Liver (tissue), 3 donors: ENCODE measurements at regions not wholly inside any gene's neighbourhood (a gene's known extent, or its start where the extent isn't known, plus 50 kb on each side); places are given as distances from the start of the nearest gene placed in this dataset.

Experiments used
- CTCF ChIP-seq: fragments of 150-350 bp; IDR thresholded peaks from 2 replicates; pipeline ENCODE4 v1.5.1; 2017; ENCODE audit warnings: improper control_type of control experiment, low read depth, low read length; ENCODE audit not compliant: missing input control
- FOXA1 ChIP-seq: IDR thresholded peaks from 2 replicates; pipeline ENCODE4 v1.6.1; 2016; ENCODE audit warnings: antibody characterized with exemption
- MAX ChIP-seq: IDR thresholded peaks from 2 replicates; pipeline ENCODE4 v1.6.1; 2016; ENCODE audit warnings: antibody characterized with exemption
- RAD21 ChIP-seq, 2 donors: IDR thresholded peaks; 2 replicates each; pipeline ENCODE4 v1.6.1; 2016; ENCODE audit warnings: antibody characterized with exemption in 2 of 2, mild to moderate bottlenecking in 2 of 2
- REST ChIP-seq: IDR thresholded peaks from 2 replicates; pipeline ENCODE4 v1.6.1; 2016; ENCODE audit warnings: antibody characterized with exemption, mild to moderate bottlenecking
- TAF1 ChIP-seq: conservative IDR thresholded peaks from 2 replicates; pipeline ENCODE4 v1.6.1; 2016; ENCODE audit warnings: antibody characterized with exemption, mild to moderate bottlenecking
- TF ChIP-seq, protein P1 (sequence below): IDR thresholded peaks from 2 replicates; pipeline ENCODE4 v1.6.1; 2016; ENCODE audit warnings: antibody characterized with exemption
- donor health status: healthy.
- donor health status: healthy.

DNA sequence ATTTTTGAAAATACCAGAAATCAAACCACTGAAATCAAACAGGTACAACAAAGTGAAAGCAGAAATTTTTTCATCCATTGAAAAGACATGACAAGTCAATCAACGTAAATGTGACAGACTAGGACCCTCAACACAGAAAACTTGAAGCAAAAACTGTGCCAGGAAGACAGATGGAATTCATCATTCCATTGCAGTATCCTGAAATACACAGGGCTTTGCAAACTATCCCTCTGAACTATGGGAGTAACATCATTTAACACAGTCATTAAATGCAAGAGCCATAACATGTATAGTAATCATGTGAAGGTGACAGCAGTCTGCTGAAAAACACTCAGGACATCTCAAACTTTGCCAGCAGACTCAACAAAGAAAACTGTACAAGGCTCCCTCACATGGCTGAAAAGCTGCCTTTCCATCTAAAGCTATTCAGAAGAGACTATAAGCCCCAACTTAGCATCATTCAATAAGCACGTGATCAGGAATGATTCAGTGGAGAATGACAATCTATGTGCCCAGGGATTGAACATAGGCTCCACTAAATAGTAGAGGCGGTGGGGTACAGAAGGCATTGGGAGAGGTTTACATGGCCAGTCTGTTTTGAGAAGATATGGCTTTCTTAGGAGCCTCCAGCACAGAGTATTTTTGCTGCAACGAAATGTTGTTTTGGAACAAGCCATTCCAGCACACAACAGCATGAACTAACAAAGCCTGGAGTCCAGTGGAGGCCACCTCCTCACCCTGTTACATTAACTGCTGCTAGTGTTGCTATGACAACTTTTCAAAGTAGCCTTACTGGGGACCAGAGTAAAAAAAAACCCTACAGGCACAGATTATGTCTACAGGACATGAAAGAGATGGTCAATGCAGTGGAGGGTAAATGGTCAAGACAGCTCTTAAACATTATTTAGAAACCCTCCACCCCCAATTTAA is 274.5 kb upstream of the NOCT start:
- TF ChIP-seq MAX (no peak), TAF1 (no peak), CTCF (no peak), REST (no peak), FOXA1 (no peak), RAD21 (IDR thresholded peaks at IDR 0.05) (no peak)
- TF ChIP-seq, protein P1, sequence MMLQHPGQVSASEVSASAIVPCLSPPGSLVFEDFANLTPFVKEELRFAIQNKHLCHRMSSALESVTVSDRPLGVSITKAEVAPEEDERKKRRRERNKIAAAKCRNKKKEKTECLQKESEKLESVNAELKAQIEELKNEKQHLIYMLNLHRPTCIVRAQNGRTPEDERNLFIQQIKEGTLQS: no peak
